ENCODE measurements at regions not wholly inside any gene's neighbourhood (a gene's known extent, or its start where the extent isn't known, plus 50 kb on each side); places are given as distances from the start of the nearest gene placed in this dataset.

GRCh38 chr13:77831866-77832265 is 86.8 kb downstream of the EDNRB start:
- TF ChIP-seq EZH2 (IDR thresholded peaks at IDR 0.05; ENCODE audit: borderline replicate concordance) (no peak), CTCF (IDR thresholded peaks at IDR 0.05; ENCODE audit: poor library complexity) (no peak), EZH2phosphoT487 (IDR thresholded peaks at IDR 0.05; ENCODE audit: low read depth, severe bottlenecking, unreplicated experiment) (no peak)
